ENCODE measurements at regions not wholly inside any gene's neighbourhood (a gene's known extent, or its start where the extent isn't known, plus 50 kb on each side); places are given as distances from the start of the nearest gene placed in this dataset.

- 57% methylated on average over 1 of the region's 18 CpGs for WGBS (ENCODE audit: insufficient coverage, low lambda C conversion rate)
- Histone ChIP-seq H3K4me1 (ENCODE audit: control insufficient read depth, insufficient read depth, low read length) (no peaks in the 10 kb centered on the region), H3K27ac (ENCODE audit: low read length) (no peak overlapping the region), H3K4me3 (ENCODE audit: low read length) (no peak overlapping the region), H3K36me3 (ENCODE audit: control insufficient read depth, insufficient read depth, low read length) (no peaks in the 10 kb centered on the region), H3K27me3 (ENCODE audit: control insufficient read depth, insufficient read depth, low read length) (no peaks in the 10 kb centered on the region), H3K9me3 (ENCODE audit: control insufficient read depth, low read depth, low read length) (peaks cover 2% of the 10 kb centered on the region)
- DNase-seq, result no peak
Measured at GRCh38 chr2:106941372-106941993, 55.5 kb upstream of the ST6GAL2 start.

GRCh38 chr2:106943468-106944200 is 57.7 kb upstream of the ST6GAL2 start:
- no peaks in the 10 kb centered on the region for H3K36me3 ChIP-seq (ENCODE audit: control insufficient read depth, insufficient read depth, low read length)
- H3K4me1 ChIP-seq (ENCODE audit: control insufficient read depth, insufficient read depth, low read length), result no peaks in the 10 kb centered on the region
- H3K4me3 ChIP-seq (ENCODE audit: low read length), result no peak overlapping the region
- H3K27ac ChIP-seq (ENCODE audit: low read length), result no peak overlapping the region
- WGBS (ENCODE audit: insufficient coverage, low lambda C conversion rate), result 0% methylated on average over 1 of the region's 3 CpGs
- H3K9me3 ChIP-seq (ENCODE audit: control insufficient read depth, low read depth, low read length), result peaks cover 2% of the 10 kb centered on the region
- no peaks in the 10 kb centered on the region for H3K27me3 ChIP-seq (ENCODE audit: control insufficient read depth, insufficient read depth, low read length)
- no peak for DNase-seq

- Histone ChIP-seq H3K27ac (ENCODE audit: low read length) (no peak overlapping the region), H3K36me3 (ENCODE audit: control insufficient read depth, insufficient read depth, low read length) (no peaks in the 10 kb centered on the region), H3K9me3 (ENCODE audit: control insufficient read depth, low read depth, low read length) (peaks cover 2% of the 10 kb centered on the region), H3K4me3 (ENCODE audit: low read length) (no peak overlapping the region), H3K4me1 (ENCODE audit: control insufficient read depth, insufficient read depth, low read length) (no peaks in the 10 kb centered on the region), H3K27me3 (ENCODE audit: control insufficient read depth, insufficient read depth, low read length) (no peaks in the 10 kb centered on the region)
- WGBS (ENCODE audit: insufficient coverage, low lambda C conversion rate), result 100% methylated on average over 1 of the region's 5 CpGs
- DNase-seq, result no peak
Measured at GRCh38 chr2:106944215-106944614, 58.2 kb upstream of the ST6GAL2 start.

GRCh38 chr2:106948540-106948939 is 62.6 kb upstream of the ST6GAL2 start:
- Histone ChIP-seq H3K27me3 (ENCODE audit: control insufficient read depth, insufficient read depth, low read length) (no peaks in the 10 kb centered on the region), H3K4me1 (ENCODE audit: control insufficient read depth, insufficient read depth, low read length) (no peaks in the 10 kb centered on the region), H3K27ac (ENCODE audit: low read length) (no peak overlapping the region), H3K9me3 (ENCODE audit: control insufficient read depth, low read depth, low read length) (no peaks in the 10 kb centered on the region), H3K4me3 (ENCODE audit: low read length) (no peak overlapping the region), H3K36me3 (ENCODE audit: control insufficient read depth, insufficient read depth, low read length) (no peaks in the 10 kb centered on the region)
- no peak for DNase-seq

GRCh38 chr2:106953236-106953635 is 67.3 kb upstream of the ST6GAL2 start:
- H3K4me1 ChIP-seq (ENCODE audit: control insufficient read depth, insufficient read depth, low read length), result no peaks in the 10 kb centered on the region
- no peak overlapping the region for H3K27ac ChIP-seq (ENCODE audit: low read length)
- H3K4me3 ChIP-seq (ENCODE audit: low read length), result no peak overlapping the region
- DNase-seq, result no peak
- H3K9me3 ChIP-seq (ENCODE audit: control insufficient read depth, low read depth, low read length), result no peaks in the 10 kb centered on the region
- H3K36me3 ChIP-seq (ENCODE audit: control insufficient read depth, insufficient read depth, low read length), result no peaks in the 10 kb centered on the region
- 83% methylated on average over 1 of the region's 5 CpGs for WGBS (ENCODE audit: insufficient coverage, low lambda C conversion rate)
- H3K27me3 ChIP-seq (ENCODE audit: control insufficient read depth, insufficient read depth, low read length), result no peaks in the 10 kb centered on the region

- Histone ChIP-seq H3K27ac (ENCODE audit: low read length) (no peak overlapping the region), H3K27me3 (ENCODE audit: control insufficient read depth, insufficient read depth, low read length) (no peaks in the 10 kb centered on the region), H3K36me3 (ENCODE audit: control insufficient read depth, insufficient read depth, low read length) (no peaks in the 10 kb centered on the region), H3K4me3 (ENCODE audit: low read length) (no peak overlapping the region), H3K4me1 (ENCODE audit: control insufficient read depth, insufficient read depth, low read length) (no peaks in the 10 kb centered on the region), H3K9me3 (ENCODE audit: control insufficient read depth, low read depth, low read length) (no peaks in the 10 kb centered on the region)
- WGBS (ENCODE audit: insufficient coverage, low lambda C conversion rate), result 100% methylated on average over 1 of the region's 5 CpGs
- DNase-seq, result no peak
Measured at GRCh38 chr2:106953779-106954178, 67.8 kb upstream of the ST6GAL2 start.

GRCh38 chr2:106954304-106954703 is 68.3 kb upstream of the ST6GAL2 start:
- H3K9me3 ChIP-seq (ENCODE audit: control insufficient read depth, low read depth, low read length), result no peaks in the 10 kb centered on the region
- 87% methylated on average over 2 of the region's 3 CpGs for whole genome bisulfite sequencing (ENCODE audit: insufficient coverage, low lambda C conversion rate)

GRCh38 chr2:106956416-106956815 is 70.4 kb upstream of the ST6GAL2 start:
- no peaks in the 10 kb centered on the region for H3K9me3 ChIP-seq (ENCODE audit: control insufficient read depth, low read depth, low read length)
- no peak overlapping the region for H3K27ac ChIP-seq (ENCODE audit: low read length)
- no peaks in the 10 kb centered on the region for H3K27me3 ChIP-seq (ENCODE audit: control insufficient read depth, insufficient read depth, low read length)
- no peaks in the 10 kb centered on the region for H3K4me1 ChIP-seq (ENCODE audit: control insufficient read depth, insufficient read depth, low read length)
- no peaks in the 10 kb centered on the region for H3K36me3 ChIP-seq (ENCODE audit: control insufficient read depth, insufficient read depth, low read length)
- H3K4me3 ChIP-seq (ENCODE audit: low read length), result no peak overlapping the region
- no peak for DNase-seq
- 100% methylated on average over 1 of the region's 7 CpGs for WGBS (ENCODE audit: insufficient coverage, low lambda C conversion rate)

More at GRCh38 chr2:106954304-106954703, 68.3 kb upstream of the ST6GAL2 start:
- Histone ChIP-seq H3K27ac (ENCODE audit: low read length) (no peak overlapping the region), H3K27me3 (ENCODE audit: control insufficient read depth, insufficient read depth, low read length) (no peaks in the 10 kb centered on the region), H3K36me3 (ENCODE audit: control insufficient read depth, insufficient read depth, low read length) (no peaks in the 10 kb centered on the region), H3K4me1 (ENCODE audit: control insufficient read depth, insufficient read depth, low read length) (no peaks in the 10 kb centered on the region), H3K4me3 (ENCODE audit: low read length) (no peak overlapping the region)
- no peak for DNase-seq

GRCh38 chr2:106956879-106957278 is 70.9 kb upstream of the ST6GAL2 start:
- H3K4me1 ChIP-seq (ENCODE audit: control insufficient read depth, insufficient read depth, low read length), result no peaks in the 10 kb centered on the region
- peak; percentile 7 to 11 for DNase-seq
- WGBS (ENCODE audit: insufficient coverage, low lambda C conversion rate), result no CpG with 5 or more reads among the region's 3 CpGs
- H3K9me3 ChIP-seq (ENCODE audit: control insufficient read depth, low read depth, low read length), result no peaks in the 10 kb centered on the region
- H3K36me3 ChIP-seq (ENCODE audit: control insufficient read depth, insufficient read depth, low read length), result no peaks in the 10 kb centered on the region
- H3K27me3 ChIP-seq (ENCODE audit: control insufficient read depth, insufficient read depth, low read length), result no peaks in the 10 kb centered on the region
- no peak overlapping the region for H3K27ac ChIP-seq (ENCODE audit: low read length)
- H3K4me3 ChIP-seq (ENCODE audit: low read length), result no peak overlapping the region

GRCh38 chr2:106959975-106960682 is 74.2 kb upstream of the ST6GAL2 start:
- H3K4me1 ChIP-seq (ENCODE audit: control insufficient read depth, insufficient read depth, low read length), result no peaks in the 10 kb centered on the region
- H3K9me3 ChIP-seq (ENCODE audit: control insufficient read depth, low read depth, low read length), result no peaks in the 10 kb centered on the region
- H3K36me3 ChIP-seq (ENCODE audit: control insufficient read depth, insufficient read depth, low read length), result no peaks in the 10 kb centered on the region
- no peak overlapping the region for H3K27ac ChIP-seq (ENCODE audit: low read length)
- H3K4me3 ChIP-seq (ENCODE audit: low read length), result no peak overlapping the region
- WGBS (ENCODE audit: insufficient coverage, low lambda C conversion rate), result no CpG with 5 or more reads among the region's 1 CpG
- no peaks in the 10 kb centered on the region for H3K27me3 ChIP-seq (ENCODE audit: control insufficient read depth, insufficient read depth, low read length)
- no peak for DNase-seq

Data from large intestine (tissue), 3 donors.